ENCODE measurements at regions not wholly inside any gene's neighbourhood (a gene's known extent, or its start where the extent isn't known, plus 50 kb on each side); places are given as distances from the start of the nearest gene placed in this dataset.
"Not testable (repeated sequence)": the region's sequence is repeated elsewhere in the genome, so short reads cannot be mapped to it uniquely, and the experiment has no call there.

DNA sequence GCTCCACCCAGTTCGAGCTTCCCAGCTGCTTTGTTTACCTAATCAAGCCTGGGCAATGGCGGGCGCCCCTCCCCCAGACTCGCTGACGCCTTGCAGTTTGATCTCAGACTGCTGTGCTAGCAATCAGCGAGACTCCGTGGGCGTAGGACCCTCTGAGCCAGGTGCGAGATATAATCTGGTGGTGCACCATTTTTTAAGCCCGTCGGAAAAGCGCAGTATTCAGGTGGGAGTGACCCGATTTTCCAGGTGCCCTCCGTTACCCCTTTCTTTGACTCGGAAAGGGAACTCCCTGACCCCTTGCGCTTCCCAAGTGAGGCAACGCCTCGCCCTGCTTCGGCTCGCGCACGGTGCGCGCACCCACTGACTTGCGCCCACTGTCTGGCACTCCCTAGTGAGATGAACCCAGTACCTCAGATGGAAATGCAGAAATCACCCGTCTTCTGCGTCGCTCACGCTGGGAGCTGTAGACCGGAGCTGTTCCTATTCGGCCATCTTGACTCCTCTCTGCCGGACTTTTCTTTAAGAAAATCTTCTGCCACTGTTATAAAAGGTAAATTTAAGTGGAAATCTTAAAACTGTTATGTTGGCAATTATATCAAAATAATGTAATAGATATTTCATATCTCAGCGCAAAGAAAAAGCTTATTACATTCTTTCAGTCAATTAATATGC lies 313.5 kb upstream of the FSIP2 start:
- not testable (repeated sequence) for H2AK5ac ChIP-seq (ENCODE audit: low read depth, low read length); H2BK20ac ChIP-seq (ENCODE audit: low read length); H4K91ac ChIP-seq (replicated peaks; ENCODE audit: insufficient read length, low read length); H3K36me3 ChIP-seq (ENCODE audit: control insufficient read depth in 2 of 4, insufficient read depth in 4 of 4, low read length in 3 of 4); H2BK15ac ChIP-seq (ENCODE audit: low read length); H2BK12ac ChIP-seq (ENCODE audit: low read depth, low read length); H3K27me3 ChIP-seq (replicated peaks in 1 of 4; ENCODE audit: control insufficient read depth in 3 of 4, extremely low read depth in 1 of 4, insufficient read depth in 3 of 4, low read length in 3 of 4); H2AFZ ChIP-seq (ENCODE audit: low read length); H3K56ac ChIP-seq (replicated peaks; ENCODE audit: insufficient read length, low read depth, low read length); H2BK5ac ChIP-seq (ENCODE audit: low read depth, low read length); H3K18ac ChIP-seq (ENCODE audit: extremely low read depth, low read length); H3K79me1 ChIP-seq (ENCODE audit: low read depth, low read length); H3K4ac ChIP-seq (replicated peaks; ENCODE audit: insufficient read length, low read depth, low read length); FAIRE-seq; H2BK120ac ChIP-seq (replicated peaks; ENCODE audit: low read depth, low read length); H3K4me1 ChIP-seq (replicated peaks in 1 of 4; ENCODE audit: control insufficient read depth in 3 of 4, insufficient read depth in 4 of 4, low read length in 3 of 4); H3K14ac ChIP-seq (ENCODE audit: insufficient read length); H3K23me2 ChIP-seq (ENCODE audit: low read depth, low read length); H4K20me1 ChIP-seq (replicated peaks in 1 of 2; ENCODE audit: control insufficient read depth in 1 of 2, insufficient read depth in 2 of 2, low read length in 2 of 2); H3K23ac ChIP-seq (ENCODE audit: insufficient read length); H3K9me3 ChIP-seq (ENCODE audit: insufficient read depth in 2 of 2, low read depth in 1 of 2, low read length in 1 of 2)
- 33% methylated on average over 30 of the region's 33 CpGs; no CpG with 5 or more reads in 1 of the 2 experiments for WGBS, 2 experiments (ENCODE audit: extremely low coverage in 1 of 2, insufficient coverage in 1 of 2, insufficient read length in 1 of 2, insufficient replicate concordance in 2 of 2, low coverage in 1 of 2, low lambda C conversion rate in 2 of 2, missing lambda C conversion rate in 1 of 2)
- Histone ChIP-seq H4K5ac (ENCODE audit: insufficient read length, low read depth, low read length) (peak overlapping the region; percentile 98), H3K9ac (replicated peaks in 1 of 4; ENCODE audit: extremely low read depth in 1 of 4, low read depth in 3 of 4, low read length in 3 of 4) (peak overlapping the region; percentile 61 to 92 (median 74)), H3K27ac (ENCODE audit: low read depth, low read length) (peak overlapping the region; percentile 79; the same call in 1 of the 2 replicates), H3K4me2 (ENCODE audit: insufficient read depth in 1 of 2, low read depth in 2 of 2, low read length in 2 of 2) (peak overlapping the region; percentile 53 to 74), H3K79me2 (ENCODE audit: control insufficient read depth in 1 of 2, insufficient read depth in 2 of 2, low read length in 2 of 2) (peaks cover 0 to 34% of the 10 kb centered on the region in 2 experiments; a peak in 2 of 4 replicates), H3K4me3 (ENCODE audit: extremely low read depth in 1 of 4, insufficient read depth in 2 of 4, low read depth in 3 of 4, low read length in 4 of 4) (peak overlapping the region; percentile 33 to 85 (median 64)), H4K8ac (ENCODE audit: extremely low read depth, insufficient read depth, low read length) (peak overlapping the region; percentile 93; the same call in 1 of the 2 replicates)
- CTCF ChIA-PET (ENCODE audit: partially characterized antibody) = interaction anchor here (1.2 kb wide), 1 partner anchor 314 kb away, joined by 3 read pairs; the partner anchor contains the start of gene FSIP2
- TF ChIP-seq ASH2L (IDR thresholded peaks at IDR 0.05; ENCODE audit: low read length) = peak; percentile 80
- peak; percentile 42; the same call in 1 of the 2 replicates for TF ChIP-seq TAF1 (IDR thresholded peaks at IDR 0.05; ENCODE audit: low read depth, low read length)
- peak; percentile 50 for TF ChIP-seq PHF8 (conservative IDR thresholded peaks at IDR 0.05; ENCODE audit: low read depth, low read length)
- POLR2A ChIA-PET (ENCODE audit: partially characterized antibody) = interaction anchor here (0.8 to 1.4 kb wide), 4 partner anchors 8 to 1061 kb away, joined by 3 to 4 read pairs (median 3); partner anchors contain the start of gene ZC3H15
- peak in 1 of 2 experiments; percentile 74 for DNase-seq (ENCODE audit: low read depth in 1 of 2, low spot score in 2 of 2)

Measured in H1 (cell line).